GM11168 (cell line): ENCODE measurements at regions not wholly inside any gene's neighbourhood (a gene's known extent, or its start where the extent isn't known, plus 50 kb on each side); places are given as distances from the start of the nearest gene placed in this dataset.

Experiments
- in situ Hi-C: fragments of 300-500 bp; cut with MboI; formaldehyde crosslinking; loops from one replicate; pipeline ENCODE4 v1.12.0; 2022; ENCODE audit warnings: low sequenced_read_pairs; ENCODE audit not compliant: unreplicated experiment

- in situ Hi-C loops = no loop called here
Measured at GRCh38 chr13:34263681-34264080, 445.7 kb downstream of the RFC3 start.

GRCh38 chr13:34265046-34265679 lies 447.2 kb downstream of the RFC3 start:
- in situ Hi-C loops = no loop called here

GRCh38 chr13:34276764-34277163 lies 458.8 kb downstream of the RFC3 start:
- in situ Hi-C loops = loop anchor here (25.0 kb wide), 1 partner anchor 461 kb away; no protein-coding TSS in a partner anchor

GRCh38 chr13:34277936-34278335 lies 460.0 kb downstream of the RFC3 start:
- in situ Hi-C loops = loop anchor here (25.0 kb wide), 1 partner anchor 459 kb away; no protein-coding TSS in a partner anchor

DNA sequence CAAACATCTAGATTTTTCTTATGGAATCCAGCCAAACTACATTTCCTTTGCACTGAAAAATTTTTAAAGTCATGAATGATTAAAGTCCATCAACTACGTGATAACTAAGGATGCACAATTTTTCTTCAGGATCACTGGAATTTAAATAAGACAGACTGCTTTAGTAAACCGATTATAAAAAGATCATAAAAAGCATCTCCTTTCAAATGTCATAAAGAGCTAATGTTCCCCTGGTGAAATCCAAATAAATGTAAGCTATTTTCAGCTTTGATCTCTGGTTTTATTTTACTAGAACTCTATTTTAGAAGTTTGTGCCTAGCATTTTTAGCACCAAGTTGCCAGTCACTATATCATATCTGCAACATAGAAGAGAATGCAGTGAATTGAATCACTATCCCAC lies 460.8 kb downstream of the RFC3 start:
- in situ Hi-C loops = loop anchor here (25.0 kb wide), 1 partner anchor 459 kb away; no protein-coding TSS in a partner anchor

DNA sequence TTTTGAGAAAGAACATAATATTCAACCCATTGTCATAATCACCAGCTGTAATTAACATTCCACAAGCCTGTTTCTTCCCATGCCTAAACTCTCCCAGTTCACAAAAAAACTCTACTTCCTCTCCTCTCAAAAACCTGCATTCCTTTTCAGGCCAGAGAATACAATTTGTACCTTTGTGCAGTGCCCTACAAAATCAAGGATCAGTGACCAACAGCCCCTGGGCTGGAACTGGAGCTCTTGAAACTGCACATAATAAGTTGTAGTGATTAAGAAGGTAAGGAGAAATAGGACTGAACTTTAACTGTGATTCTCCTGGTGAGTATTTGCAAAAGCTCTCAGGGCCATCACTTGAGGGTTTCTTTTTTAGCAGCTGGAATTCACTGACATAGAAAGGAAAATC lies 472.7 kb downstream of the RFC3 start:
- in situ Hi-C loops = loop anchor here (25.0 kb wide), 1 partner anchor 447 kb away; no protein-coding TSS in a partner anchor

GRCh38 chr13:34294483-34295129 lies 476.7 kb downstream of the RFC3 start:
- in situ Hi-C loops = loop anchor here (25.0 kb wide), 1 partner anchor 443 kb away; no protein-coding TSS in a partner anchor

DNA sequence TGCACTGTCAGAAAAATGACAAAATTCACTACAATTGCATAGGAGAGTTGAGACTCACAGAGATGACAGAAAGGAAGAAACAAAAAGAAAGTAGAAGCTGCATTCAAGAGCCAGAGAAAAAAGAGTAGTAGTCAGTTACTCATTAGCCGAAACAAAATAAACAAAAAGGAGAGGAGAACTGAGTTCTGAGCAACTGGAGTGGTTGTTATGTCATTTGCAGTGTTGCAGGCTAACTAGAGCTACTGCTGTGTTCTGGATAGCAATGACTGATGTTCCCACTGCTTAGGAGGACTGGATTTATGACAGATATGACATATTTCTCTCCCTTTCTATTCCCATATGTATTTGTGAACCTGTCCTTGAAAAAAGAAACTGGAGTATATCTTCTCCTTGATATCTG lies 482.6 kb downstream of the RFC3 start:
- in situ Hi-C loops = no loop called here

DNA sequence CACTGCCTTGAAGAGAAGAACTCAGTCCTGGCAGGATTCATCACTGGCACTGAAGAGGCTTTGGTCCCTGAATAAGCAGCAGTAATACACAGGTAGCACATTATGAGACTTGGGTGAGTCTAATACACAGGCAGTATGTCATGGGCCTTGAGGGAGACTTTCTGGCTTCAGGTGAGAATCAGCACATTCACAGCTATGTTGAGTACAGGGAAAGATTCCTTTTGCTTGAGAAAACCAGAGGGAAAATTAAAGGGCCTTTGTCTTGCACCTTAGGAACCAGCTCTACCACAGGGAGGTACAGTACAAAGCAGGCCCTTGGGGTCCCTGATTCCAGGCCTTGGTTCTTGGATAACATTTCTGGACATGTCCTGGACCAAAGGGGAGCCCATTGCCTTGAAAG lies 484.6 kb downstream of the RFC3 start:
- in situ Hi-C loops = no loop called here

DNA sequence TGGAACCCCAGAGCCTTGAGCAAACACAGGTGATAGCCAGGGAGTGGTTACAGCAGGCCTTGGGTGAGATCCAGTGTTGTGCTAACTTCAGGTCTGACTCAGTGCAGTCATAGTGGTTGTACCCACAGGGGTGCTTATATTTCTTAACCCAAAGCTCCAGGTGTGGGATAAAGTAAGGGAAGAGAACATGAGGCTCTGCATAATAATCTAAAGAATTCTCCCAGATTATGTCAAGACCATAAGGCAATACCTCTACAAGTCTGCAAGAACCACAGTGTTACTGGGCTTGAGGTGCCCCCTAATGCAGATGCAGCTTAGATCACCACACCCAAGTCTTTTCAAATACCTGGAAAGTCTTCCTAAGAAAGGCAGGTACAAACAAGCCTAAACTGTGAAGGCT lies 485.4 kb downstream of the RFC3 start:
- in situ Hi-C loops = no loop called here

- in situ Hi-C loops = no loop called here
Measured at GRCh38 chr13:34307607-34308006, 489.7 kb downstream of the RFC3 start.

DNA sequence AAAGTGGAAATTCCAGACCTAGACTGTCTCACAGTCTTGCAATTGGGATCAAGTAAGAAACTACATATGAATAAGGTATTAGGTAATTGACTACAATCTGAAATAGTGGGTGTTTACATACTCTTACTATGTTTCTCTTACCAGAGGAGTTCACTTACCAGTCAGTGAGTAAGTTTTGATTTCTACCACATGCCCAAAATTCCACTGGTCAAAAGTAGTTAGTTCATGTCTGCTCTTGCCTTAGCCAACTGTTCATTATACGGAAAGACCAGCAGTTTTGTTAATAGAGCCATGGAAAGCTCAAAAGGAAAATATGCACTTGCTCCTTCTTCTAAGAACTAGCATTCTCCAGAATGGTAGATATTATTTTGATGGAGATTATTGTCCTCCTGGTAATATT lies 490.8 kb downstream of the RFC3 start:
- in situ Hi-C loops = no loop called here

DNA sequence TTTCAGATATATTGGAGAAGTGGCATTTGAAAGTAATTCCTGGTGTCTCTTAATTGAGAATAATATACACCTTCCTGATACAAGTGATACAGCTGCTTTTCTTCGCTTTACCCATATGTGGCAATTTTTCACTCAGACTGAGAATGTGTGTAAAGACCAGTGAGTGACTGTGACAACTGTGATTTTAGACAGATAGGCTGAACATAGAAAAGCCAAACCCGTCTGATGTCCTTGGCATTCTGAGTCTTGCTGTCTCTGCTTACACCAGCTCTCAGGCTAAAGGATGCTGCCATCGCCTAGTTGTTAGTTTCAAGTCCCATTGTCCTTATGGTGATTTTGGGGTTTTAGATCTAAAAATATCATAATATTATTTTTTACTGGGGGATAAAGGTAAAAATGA lies 492.6 kb downstream of the RFC3 start:
- in situ Hi-C loops = no loop called here

GRCh38 chr13:34311251-34311650 lies 493.3 kb downstream of the RFC3 start:
- in situ Hi-C loops = no loop called here

DNA sequence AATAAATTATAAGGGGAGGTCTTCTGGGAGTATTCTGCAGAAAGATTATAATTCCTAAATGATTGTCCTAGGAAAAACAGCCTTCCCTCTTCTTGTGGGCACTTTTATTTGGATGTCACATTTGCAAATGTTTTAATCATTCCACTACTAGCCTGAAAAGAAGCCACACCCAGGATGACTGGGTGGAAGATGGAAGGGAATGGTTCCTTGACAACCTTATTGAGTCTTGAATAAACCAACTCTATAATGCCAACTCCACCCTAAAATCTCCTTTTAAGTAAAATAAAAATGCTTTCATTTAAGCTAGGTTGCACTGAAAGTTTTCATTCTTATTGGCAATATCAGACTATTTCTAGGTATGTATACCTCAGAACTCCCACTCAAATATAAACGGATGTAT lies 494.6 kb downstream of the RFC3 start:
- in situ Hi-C loops = no loop called here

GRCh38 chr13:34320084-34320483 lies 502.1 kb downstream of the RFC3 start:
- in situ Hi-C loops = no loop called here

DNA sequence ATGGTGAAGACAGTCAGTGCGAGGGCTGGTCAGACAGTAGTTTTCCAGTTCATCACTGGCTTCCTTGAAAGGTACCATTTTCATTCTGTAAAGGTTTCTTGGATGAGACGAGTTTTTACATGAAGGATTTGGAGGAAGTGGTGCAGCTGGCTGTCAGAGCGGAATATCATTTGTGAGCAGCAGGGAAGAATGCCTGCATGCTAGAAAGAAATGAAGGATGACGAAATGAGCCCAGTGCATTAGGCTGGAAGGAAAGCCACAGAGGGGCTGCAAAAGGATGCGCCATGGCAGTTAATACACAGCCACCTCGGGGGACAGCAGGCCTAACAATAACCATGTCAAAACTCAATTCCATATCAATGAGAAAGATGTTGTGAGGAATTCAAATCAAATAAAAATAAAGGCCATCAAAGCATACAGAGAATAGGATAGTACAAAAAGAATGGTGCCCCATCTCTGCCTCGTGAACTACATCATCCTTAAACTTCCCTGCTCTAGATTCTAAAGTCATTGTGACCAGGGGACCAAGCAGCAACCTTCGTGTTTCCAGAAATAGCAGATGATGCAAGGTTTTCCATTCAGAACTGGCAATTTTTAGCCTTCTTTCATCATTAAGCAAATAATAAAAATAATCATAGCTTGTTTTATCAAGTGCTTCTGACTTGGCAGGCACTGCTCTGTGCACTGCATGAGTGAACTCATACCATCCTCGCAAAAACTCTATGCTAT lies 504.2 kb downstream of the RFC3 start:
- in situ Hi-C loops = no loop called here

DNA sequence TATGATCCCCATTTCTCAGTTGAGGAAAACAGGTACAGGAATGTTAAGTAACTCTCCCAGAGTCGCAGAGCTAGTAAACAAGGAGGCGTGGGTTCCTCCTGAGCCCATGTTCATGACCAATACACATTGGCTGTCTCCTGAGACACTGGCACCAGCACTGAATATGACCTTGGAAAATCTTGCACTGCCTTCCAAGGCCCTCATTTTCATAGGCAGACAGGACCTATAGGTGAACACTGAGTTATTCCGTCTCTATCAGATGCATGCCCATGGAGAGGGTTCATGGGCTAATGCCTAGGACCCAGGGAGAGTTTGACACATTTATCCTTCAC lies 504.8 kb downstream of the RFC3 start:
- in situ Hi-C loops = no loop called here

DNA sequence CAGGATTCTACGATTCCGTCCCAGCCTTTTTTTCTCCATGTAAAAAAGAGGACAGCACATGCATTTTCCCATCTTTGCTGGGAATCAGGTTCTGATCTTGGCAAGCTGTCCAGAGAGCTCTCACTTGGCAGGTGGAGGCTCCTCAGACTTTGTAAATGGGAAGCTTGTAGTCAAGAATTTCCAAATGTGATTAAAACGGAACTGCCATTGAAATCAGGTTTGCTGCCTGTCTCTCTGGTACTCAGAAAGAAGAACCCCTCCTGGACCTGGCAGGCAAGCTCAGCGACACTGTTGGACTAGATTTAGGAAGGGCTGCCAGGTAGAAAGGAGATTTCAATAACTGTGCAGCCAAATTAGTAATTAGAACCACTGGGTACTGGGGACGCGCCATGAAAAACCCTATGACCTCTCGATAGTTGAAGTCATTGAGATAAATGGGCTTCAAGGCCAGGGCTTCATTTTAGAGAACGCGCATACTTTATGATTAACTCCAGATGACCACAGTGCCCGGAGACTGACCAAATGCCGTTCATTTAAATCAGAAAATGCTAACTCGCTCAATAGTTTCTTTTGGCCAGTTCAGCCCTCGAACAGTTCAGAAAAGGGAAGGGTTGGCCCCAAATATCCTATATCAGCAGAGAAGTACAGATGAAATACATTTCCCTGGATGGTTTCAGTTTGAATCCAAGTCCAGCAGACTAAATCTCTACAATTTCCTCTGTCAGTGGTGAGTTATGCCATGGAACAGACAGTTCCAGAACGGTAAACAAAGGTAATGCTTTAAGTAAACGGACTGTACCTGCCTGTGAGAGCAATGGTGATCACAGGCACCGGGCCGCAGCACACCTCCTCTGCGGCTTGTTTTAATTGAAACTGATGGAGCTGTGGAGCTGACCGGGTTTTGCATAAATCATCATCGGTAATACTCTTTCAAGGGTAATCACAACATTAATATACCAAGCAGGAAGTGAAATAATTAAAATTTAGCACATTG lies 517.4 kb downstream of the RFC3 start:
- in situ Hi-C loops = no loop called here

DNA sequence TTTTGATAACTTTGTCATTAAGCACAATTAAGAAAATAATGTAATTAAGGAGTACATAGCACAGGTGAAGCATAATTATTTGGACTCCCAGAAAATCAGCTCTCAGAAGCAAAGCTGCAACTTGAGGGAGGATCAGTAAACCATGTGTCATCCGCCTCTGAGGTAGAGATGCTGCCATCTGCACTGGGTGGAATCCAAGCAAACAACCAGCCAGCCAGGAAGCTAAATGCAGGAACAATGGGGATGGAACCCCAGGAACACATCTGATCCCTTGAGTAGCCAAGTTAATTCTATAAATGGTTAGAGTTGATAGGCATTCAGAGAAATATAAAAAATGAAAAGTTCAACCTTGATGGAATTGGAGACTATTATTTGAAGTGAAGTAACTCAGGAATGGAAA lies 520.2 kb downstream of the RFC3 start:
- in situ Hi-C loops = no loop called here
